SK-N-SH (cell line): ENCODE measurements at regions not wholly inside any gene's neighbourhood (a gene's known extent, or its start where the extent isn't known, plus 50 kb on each side); places are given as distances from the start of the nearest gene placed in this dataset.

Source experiments
- CTCF ChIA-PET: fragments of 300-600, 350-600 bp; formaldehyde crosslinking; extraction: SDS; loops from one replicate; lab custom pipeline; 2021; lab: Yijun Ruan, JAX
- POLR2A ChIA-PET: fragments of 350-600 bp; sonication (Branson Sonifier 250); formaldehyde crosslinking; extraction: SDS; loops from one replicate; lab custom pipeline; 2020; ENCODE audit warnings: antibody characterized with exemption, inconsistent platforms; lab: Yijun Ruan, JAX
- DNase-seq: peaks from one replicate; pipeline ENCODE4 v3.0.0; 2012
- H2AFZ ChIP-seq: fragments of 200-600 bp; sonication (generic); 2 replicates; pipeline ENCODE4 v1.8.1; 2016; ENCODE audit warnings: antibody characterized with exemption, mild to moderate bottlenecking, low read depth
- H3F3A ChIP-seq: fragments of 200-600 bp; sonication (generic); replicated peaks from 2 replicates; pipeline ENCODE3; 2016; ENCODE audit warnings: antibody characterized with exemption, mild to moderate bottlenecking; ENCODE audit not compliant: insufficient read depth
- H3K27ac ChIP-seq, 2 experiments: fragments of 200-500 bp in 1 of 2; fragments of 200-600 bp in 1 of 2; sonication (Bioruptor generic) in 1 of 2; sonication (generic), shearing (Covaris generic) in 1 of 2; 2 replicates each; pipeline versions ENCODE4 v1.5.1 to v1.6.1; 2014 to 2016; ENCODE audit warnings: low read depth in 2 of 2, inconsistent platforms in 1 of 2, low read length in 1 of 2, mild to moderate bottlenecking in 1 of 2, mixed read lengths in 1 of 2
- H3K27me3 ChIP-seq: fragments of 200-600 bp; sonication (generic), shearing (Covaris generic); 2 replicates; pipeline ENCODE4 v1.6.1; 2016; ENCODE audit warnings: mixed run types; ENCODE audit not compliant: insufficient read depth
- H3K36me3 ChIP-seq, 2 experiments: fragments of 200-500 bp in 1 of 2; fragments of 200-600 bp in 1 of 2; sonication (Bioruptor generic) in 1 of 2; sonication (generic) in 1 of 2; replicated peaks in 1 of 2; 2 replicates each; pipeline versions ENCODE3 to v1.5.1; 2014 to 2016; ENCODE audit warnings: low read length in 1 of 2, mild to moderate bottlenecking in 1 of 2; ENCODE audit not compliant: insufficient read depth in 2 of 2, control insufficient read depth in 1 of 2
- H3K4me1 ChIP-seq, 2 experiments: fragments of 200-500 bp in 1 of 2; fragments of 200-600 bp in 1 of 2; sonication (Bioruptor generic) in 1 of 2; sonication (generic), shearing (Covaris generic) in 1 of 2; 2 replicates each; pipeline versions ENCODE4 v1.5.1 to v1.6.1; 2014 to 2016; ENCODE audit warnings: low read depth in 1 of 2, low read length in 1 of 2, mixed run types in 1 of 2; ENCODE audit not compliant: insufficient read depth in 2 of 2, control insufficient read depth in 1 of 2
- H3K4me2 ChIP-seq: fragments of 200-600 bp; sonication (generic), shearing (Covaris generic); 2 replicates; pipeline ENCODE4 v1.6.1; 2017; ENCODE audit warnings: mixed run types
- H3K4me3 ChIP-seq, 2 experiments: fragments of 200-500 bp in 1 of 2; fragments of 200-600 bp in 1 of 2; sonication (Bioruptor generic) in 1 of 2; sonication (generic), shearing (Covaris generic) in 1 of 2; 2 replicates each; pipeline versions ENCODE4 v1.5.1 to v1.8.1; 2014 to 2016; ENCODE audit warnings: low read depth in 2 of 2, inconsistent platforms in 1 of 2, low read length in 1 of 2, mild to moderate bottlenecking in 1 of 2, mixed read lengths in 1 of 2, moderate library complexity in 1 of 2
- H3K79me2 ChIP-seq: fragments of 200-600 bp; sonication (generic); 2 replicates; pipeline ENCODE4 v1.8.1; 2017; ENCODE audit warnings: mild to moderate bottlenecking; ENCODE audit not compliant: insufficient read depth
- H3K9ac ChIP-seq: fragments of 200-600 bp; sonication (generic); 2 replicates; pipeline ENCODE4 v1.6.1; 2017; ENCODE audit warnings: mixed run types
- H3K9me2 ChIP-seq: fragments of 200-600 bp; sonication (generic); 2 replicates; pipeline ENCODE4 v1.6.1; 2017; ENCODE audit warnings: mixed run types
- H3K9me3 ChIP-seq: fragments of 200-600 bp; sonication (generic); 2 replicates; pipeline ENCODE4 v1.6.1; 2017; ENCODE audit warnings: mixed run types, mild to moderate bottlenecking, moderate library complexity
- H4K20me1 ChIP-seq: fragments of 200-600 bp; sonication (generic); 2 replicates; pipeline ENCODE4 v1.6.1; 2017; ENCODE audit warnings: mild to moderate bottlenecking, mixed run types; ENCODE audit not compliant: insufficient read depth
- FOXJ3 ChIP-seq: sonication (generic); formaldehyde crosslinking; IDR thresholded peaks from 2 replicates; pipeline ENCODE4 v1.5.1; 2020; ENCODE audit warnings: mild to moderate bottlenecking, missing genetic modification reagents
- FOXM1 ChIP-seq: IDR thresholded peaks from 2 replicates; pipeline ENCODE4 v1.4.0; 2012; ENCODE audit warnings: low read depth, mild to moderate bottlenecking
- GABPA ChIP-seq: IDR thresholded peaks from 2 replicates; pipeline ENCODE4 v1.4.0; 2012; ENCODE audit warnings: low read depth, mild to moderate bottlenecking
- REST ChIP-seq: IDR thresholded peaks from 2 replicates; pipeline ENCODE4 v1.6.1; 2012; ENCODE audit warnings: mild to moderate bottlenecking, low read depth, low read length, moderate library complexity
- RXRA ChIP-seq: IDR thresholded peaks from 2 replicates; pipeline ENCODE4 v1.4.0; 2012; ENCODE audit warnings: low read depth, mild to moderate bottlenecking, borderline replicate concordance
- TEAD4 ChIP-seq: IDR thresholded peaks from 2 replicates; pipeline ENCODE4 v1.4.0; 2012; ENCODE audit warnings: mild to moderate bottlenecking, borderline replicate concordance; ENCODE audit not compliant: insufficient read depth
- USF1 ChIP-seq: IDR thresholded peaks from 2 replicates; pipeline ENCODE4 v1.4.0; 2012; ENCODE audit warnings: low read depth, borderline replicate concordance
- ZBTB33 ChIP-seq: IDR thresholded peaks from 2 replicates; pipeline ENCODE4 v1.4.0; 2012; ENCODE audit warnings: low read depth, borderline replicate concordance
- WGBS: methylation state at CpG from one replicate; pipeline ENCODE4 v1.1.6; 2017; ENCODE audit warnings: low lambda C conversion rate; 5-methylcytosine and 5-hydroxymethylcytosine counted together
- TF ChIP-seq, protein P1 (sequence below): IDR thresholded peaks from 2 replicates; pipeline ENCODE4; 2012

- H3K79me2 ChIP-seq, result no peaks in the 10 kb centered on the region
- 40% methylated on average over 3 of the region's 3 CpGs for WGBS
- no peaks in the 10 kb centered on the region for H4K20me1 ChIP-seq
- no peaks in the 10 kb centered on the region for H3K9me3 ChIP-seq
- no peak overlapping the region for H3K27ac ChIP-seq
- no peak for DNase-seq
- H3F3A ChIP-seq, result peaks cover 6% of the 10 kb centered on the region
- ChIA-PET POLR2A (no interaction called here), CTCF (interaction anchor here (0.6 kb wide), 1 partner anchor 53 kb away, joined by 3 read pairs; no protein-coding TSS in a partner anchor)
- no peak overlapping the region for H3K4me3 ChIP-seq
- no peak for TF ChIP-seq FOXM1
- TF ChIP-seq, protein P1, sequence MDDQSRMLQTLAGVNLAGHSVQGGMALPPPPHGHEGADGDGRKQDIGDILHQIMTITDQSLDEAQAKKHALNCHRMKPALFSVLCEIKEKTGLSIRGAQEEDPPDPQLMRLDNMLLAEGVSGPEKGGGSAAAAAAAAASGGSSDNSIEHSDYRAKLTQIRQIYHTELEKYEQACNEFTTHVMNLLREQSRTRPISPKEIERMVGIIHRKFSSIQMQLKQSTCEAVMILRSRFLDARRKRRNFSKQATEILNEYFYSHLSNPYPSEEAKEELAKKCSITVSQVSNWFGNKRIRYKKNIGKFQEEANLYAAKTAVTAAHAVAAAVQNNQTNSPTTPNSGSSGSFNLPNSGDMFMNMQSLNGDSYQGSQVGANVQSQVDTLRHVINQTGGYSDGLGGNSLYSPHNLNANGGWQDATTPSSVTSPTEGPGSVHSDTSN, result peak; percentile 51
- TF ChIP-seq ZBTB33, result no peak
- peak; percentile 53; the same call in 1 of the 2 replicates for TF ChIP-seq USF1
- H3K27me3 ChIP-seq, result no peaks in the 10 kb centered on the region
- H3K9ac ChIP-seq, result no peak overlapping the region
- no peak overlapping the region; the same call in 1 of the 2 replicates for H2AFZ ChIP-seq
- H3K36me3 ChIP-seq, result peaks cover 0 to 3% of the 10 kb centered on the region in 2 experiments
- H3K4me2 ChIP-seq, result no peak overlapping the region
- H3K4me1 ChIP-seq, result peaks cover 0 to 6% of the 10 kb centered on the region in 2 experiments; a peak in 1 of 4 replicates
- H3K9me2 ChIP-seq, result no peaks in the 10 kb centered on the region
Observed at GRCh38 chr20:46826343-46826984, 68.2 kb upstream of the EYA2 start.

GRCh38 chr20:46827718-46828458 is 66.8 kb upstream of the EYA2 start:
- no peak overlapping the region for H3K4me3 ChIP-seq
- no peak for TF ChIP-seq RXRA
- TF ChIP-seq FOXJ3 (CRISPR knock-in tag), result no peak
- no peak for TF ChIP-seq TEAD4
- no peak for TF ChIP-seq REST
- no peak for TF ChIP-seq GABPA
- TF ChIP-seq, all 33 proteins: peak for 0
- DNase-seq, result no peak
- Histone ChIP-seq H3K9me3 (no peaks in the 10 kb centered on the region), H3K4me2 (no peak overlapping the region), H3K9me2 (no peaks in the 10 kb centered on the region), H3K4me1 (peaks cover 0 to 6% of the 10 kb centered on the region in 2 experiments; a peak in 1 of 4 replicates), H3K79me2 (no peaks in the 10 kb centered on the region), H2AFZ (no peak overlapping the region), H4K20me1 (no peaks in the 10 kb centered on the region), H3K27ac (peak overlapping the region in 1 of 2 experiments; percentile 68; a peak in 2 of 4 replicates), H3K36me3 (peaks cover 0 to 3% of the 10 kb centered on the region in 2 experiments), H3K27me3 (no peaks in the 10 kb centered on the region), H3F3A (peaks cover 6% of the 10 kb centered on the region), H3K9ac (no peak overlapping the region)
- POLR2A ChIA-PET, result no interaction called here
- 74% methylated on average over 10 of the region's 10 CpGs for WGBS
- CTCF ChIA-PET, result no interaction called here
